ENCODE measurements at regions not wholly inside any gene's neighbourhood (a gene's known extent, or its start where the extent isn't known, plus 50 kb on each side); places are given as distances from the start of the nearest gene placed in this dataset.

DNA sequence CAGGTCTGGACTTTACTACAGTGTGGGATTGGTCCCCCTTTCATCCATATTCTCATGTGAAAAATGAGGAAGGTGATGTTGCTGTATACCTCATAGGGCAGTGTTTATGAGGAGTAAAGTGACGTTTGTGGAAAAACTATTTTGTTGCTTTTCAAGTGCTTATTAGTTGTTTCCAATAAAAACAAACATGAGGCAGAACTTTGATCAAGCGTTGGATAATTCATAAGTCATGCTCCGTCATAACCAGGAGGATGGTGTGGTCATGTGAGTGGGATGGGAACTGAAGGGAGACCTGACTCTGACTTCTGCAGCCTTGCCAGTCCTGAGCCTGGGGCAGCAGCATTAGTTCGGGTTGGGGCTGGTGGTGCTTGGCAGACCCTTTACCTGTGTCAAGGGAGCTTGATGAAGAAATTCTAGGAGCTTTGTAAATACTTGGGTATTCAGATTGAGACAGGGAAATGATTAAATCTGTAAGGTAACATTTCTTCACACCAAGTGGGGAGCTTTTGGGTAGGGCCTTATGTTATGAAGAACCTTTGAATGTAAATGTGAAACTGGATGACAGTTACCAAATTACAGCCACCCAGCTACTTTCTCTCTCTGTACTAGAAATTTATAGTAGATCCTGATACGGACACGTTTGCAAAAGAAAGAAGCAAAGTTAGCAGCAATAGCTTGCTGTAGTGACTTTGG is 462.4 kb upstream of the RGS6 start:
- TF ChIP-seq, protein P1, sequence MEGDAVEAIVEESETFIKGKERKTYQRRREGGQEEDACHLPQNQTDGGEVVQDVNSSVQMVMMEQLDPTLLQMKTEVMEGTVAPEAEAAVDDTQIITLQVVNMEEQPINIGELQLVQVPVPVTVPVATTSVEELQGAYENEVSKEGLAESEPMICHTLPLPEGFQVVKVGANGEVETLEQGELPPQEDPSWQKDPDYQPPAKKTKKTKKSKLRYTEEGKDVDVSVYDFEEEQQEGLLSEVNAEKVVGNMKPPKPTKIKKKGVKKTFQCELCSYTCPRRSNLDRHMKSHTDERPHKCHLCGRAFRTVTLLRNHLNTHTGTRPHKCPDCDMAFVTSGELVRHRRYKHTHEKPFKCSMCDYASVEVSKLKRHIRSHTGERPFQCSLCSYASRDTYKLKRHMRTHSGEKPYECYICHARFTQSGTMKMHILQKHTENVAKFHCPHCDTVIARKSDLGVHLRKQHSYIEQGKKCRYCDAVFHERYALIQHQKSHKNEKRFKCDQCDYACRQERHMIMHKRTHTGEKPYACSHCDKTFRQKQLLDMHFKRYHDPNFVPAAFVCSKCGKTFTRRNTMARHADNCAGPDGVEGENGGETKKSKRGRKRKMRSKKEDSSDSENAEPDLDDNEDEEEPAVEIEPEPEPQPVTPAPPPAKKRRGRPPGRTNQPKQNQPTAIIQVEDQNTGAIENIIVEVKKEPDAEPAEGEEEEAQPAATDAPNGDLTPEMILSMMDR (IDR thresholded peaks at IDR 0.05; ENCODE audit: low read length, missing control alignments) = no peak
- no peak overlapping the region for H3K4me3 ChIP-seq (replicated peaks; ENCODE audit: low read depth, low read length)
- DNase-seq (ENCODE audit: low read depth) = no peak

DNA sequence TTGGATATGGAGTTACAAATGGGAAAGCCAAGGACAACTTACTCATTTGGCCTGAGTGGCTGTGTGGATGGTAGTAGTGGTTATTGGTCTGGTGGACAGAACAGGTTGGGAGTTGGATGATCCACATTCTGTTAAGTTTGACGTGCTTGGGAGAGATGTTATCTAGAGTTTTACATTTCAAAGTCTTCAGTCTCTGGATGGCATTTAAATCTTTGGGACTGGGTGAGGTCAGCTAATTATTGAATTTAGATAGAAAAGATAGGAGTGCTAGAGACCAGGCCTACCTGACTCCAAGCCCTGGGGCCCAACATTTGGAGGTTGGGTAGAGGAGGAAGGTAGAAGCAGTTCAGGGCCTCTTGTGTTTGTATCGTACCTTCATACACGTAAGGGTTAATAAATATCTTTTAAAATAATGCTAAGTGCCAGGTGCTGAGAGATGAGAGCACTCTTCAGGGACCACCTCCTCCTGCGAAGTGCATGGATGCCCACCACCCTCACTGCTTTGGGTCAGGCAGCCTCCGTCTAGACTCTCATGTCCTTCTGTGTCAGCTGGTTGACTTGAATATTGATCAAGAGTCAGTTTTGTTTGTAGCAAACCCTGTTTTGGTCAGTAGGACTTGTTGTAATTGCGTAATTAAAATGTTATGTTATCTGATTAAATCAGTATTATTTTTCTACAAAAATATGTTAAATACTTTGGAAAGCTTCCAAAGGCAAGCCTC is 460.4 kb upstream of the RGS6 start:
- no peak for DNase-seq (ENCODE audit: low read depth)
- TF ChIP-seq, protein P1 (IDR thresholded peaks at IDR 0.05; ENCODE audit: low read length, missing control alignments) = no peak

DNA sequence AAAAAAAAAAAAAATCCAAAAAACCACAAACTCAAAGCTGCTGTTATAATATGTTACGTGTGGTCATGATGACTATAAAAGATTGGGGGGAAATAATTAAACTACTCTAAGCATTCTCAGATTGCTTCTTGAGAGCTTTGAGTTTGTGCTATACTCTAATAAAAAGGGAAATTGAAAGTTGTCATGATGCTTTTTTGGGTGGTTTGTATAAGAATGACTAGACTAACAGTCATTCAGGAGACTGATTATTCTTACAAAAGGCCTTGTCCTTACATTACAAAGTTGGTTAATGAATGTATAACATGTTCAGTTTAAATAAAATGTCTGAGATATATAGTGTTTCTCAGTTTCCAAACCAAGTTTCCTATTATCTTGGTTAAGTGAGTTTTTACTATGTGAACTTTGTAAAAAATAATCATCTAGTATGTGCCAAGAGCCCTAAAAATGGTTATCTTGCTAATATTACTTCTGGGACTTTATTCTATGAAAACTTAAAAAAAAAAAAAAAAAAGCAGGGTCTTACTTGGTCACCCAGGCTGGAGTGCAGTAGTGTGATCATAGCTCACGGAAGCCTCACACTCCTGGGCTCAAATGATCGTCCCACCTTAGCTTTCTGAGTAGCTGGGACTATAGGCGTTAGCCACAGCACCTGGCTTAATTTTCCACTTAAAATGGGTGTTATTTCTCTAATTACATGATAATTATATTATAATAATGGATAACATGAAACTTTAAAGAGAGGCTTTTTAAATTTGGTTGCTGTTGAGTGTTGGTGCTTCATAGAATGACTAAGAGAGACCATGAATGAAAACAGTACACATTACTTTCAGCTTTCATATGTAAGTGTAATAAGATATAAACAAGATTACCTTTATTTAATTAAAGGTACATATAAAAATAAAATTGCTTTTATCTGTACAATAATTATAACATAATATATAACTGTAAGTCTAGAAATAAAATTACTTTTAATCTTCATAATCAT is 459.6 kb upstream of the RGS6 start:
- TF ChIP-seq, protein P1 (IDR thresholded peaks at IDR 0.05; ENCODE audit: low read length, missing control alignments) = no peak
- no peak for DNase-seq (ENCODE audit: low read depth)
- no peak overlapping the region for H3K4me3 ChIP-seq (replicated peaks; ENCODE audit: low read depth, low read length)

More for the DNA sequence above, 460.4 kb upstream of the RGS6 start:
- H3K4me3 ChIP-seq (replicated peaks; ENCODE audit: low read depth, low read length) = no peak overlapping the region

DNA sequence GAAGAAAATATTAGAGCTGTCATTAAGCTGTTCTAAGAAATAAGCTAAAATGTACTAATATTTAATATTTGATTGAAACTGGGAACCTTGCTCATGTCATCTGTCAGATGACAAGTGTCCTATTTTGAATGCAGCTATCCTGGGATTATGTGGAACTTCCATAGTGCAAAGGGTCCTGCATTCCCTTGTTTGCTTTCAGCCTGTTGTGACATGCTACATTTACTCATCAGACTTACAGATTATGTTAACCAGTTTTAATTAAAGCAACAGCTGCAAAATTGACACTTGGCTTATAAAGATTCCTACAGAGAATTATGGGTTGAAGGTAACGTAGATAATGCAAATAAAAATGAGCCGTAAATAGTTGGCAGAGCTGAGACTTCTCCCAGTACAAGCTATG is 458.4 kb upstream of the RGS6 start:
- H3K4me3 ChIP-seq (replicated peaks; ENCODE audit: low read depth, low read length) = no peak overlapping the region
- DNase-seq (ENCODE audit: low read depth) = no peak
- TF ChIP-seq, protein P1 (IDR thresholded peaks at IDR 0.05; ENCODE audit: low read length, missing control alignments) = no peak

DNA sequence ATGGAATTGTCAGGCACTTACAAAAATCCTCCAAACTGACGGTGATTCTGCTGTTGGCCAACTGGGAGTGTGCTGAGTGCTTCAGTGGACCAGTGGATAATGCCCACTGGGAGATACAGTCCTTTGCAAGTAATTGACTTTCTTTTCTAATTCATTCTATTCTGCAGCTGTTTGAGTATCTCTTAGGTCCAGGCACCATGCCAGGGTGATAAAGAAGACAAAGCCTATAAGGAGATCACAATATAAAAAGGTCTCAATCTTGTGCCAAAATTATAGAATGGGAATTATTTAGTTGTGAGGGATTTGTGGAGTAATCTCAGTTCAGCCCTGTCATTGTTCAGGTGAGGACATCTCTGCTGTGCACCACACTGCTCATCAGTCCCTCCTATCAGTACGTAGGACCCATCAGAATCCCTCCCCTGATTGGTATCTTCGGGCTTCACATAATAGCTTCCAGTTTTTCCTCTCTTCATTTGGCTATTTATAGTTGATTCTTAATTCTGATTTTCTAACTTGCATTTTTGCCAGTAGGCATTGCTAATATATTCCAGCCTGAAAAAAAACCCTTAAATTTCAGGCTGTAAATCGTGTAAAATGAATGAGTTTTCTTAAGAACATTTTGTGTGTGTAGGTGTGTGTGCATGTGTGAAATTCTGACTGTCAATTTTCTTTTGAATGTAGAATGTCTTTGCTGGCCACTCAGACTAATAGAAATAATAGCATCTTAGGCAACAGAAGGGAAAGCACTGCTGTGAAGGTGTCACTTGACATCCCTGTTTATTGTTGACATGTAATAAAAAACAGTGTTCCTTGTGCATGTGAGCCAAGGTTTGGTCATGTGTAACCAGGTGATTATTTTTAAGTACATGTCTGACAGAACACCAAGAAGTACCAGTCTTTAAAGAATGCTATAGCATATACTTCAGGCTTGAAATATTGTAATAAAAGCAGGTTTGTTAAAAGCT is 457.6 kb upstream of the RGS6 start:
- TF ChIP-seq, protein P1 (IDR thresholded peaks at IDR 0.05; ENCODE audit: low read length, missing control alignments) = no peak
- peak; percentile 33 for DNase-seq (ENCODE audit: low read depth)
- no peak overlapping the region for H3K4me3 ChIP-seq (replicated peaks; ENCODE audit: low read depth, low read length)

DNA sequence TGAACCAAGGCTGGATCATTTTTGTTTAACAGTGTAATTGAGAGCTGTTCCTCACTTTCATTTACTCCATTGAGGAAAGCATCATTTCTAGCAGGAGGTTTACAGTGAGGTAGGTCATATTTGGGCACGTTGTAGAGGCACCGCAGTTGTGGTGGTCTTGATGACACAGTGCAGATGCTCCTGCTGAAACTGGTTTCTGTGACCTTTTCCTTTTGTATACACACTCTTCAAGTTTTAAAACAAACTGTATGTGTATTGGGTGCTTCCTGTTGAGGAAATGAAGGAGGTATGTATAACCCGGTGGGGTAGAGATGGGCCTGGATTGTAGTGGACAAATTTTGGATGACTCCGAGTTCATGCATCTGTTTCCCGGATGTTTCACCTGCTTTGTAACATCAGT is 456.3 kb upstream of the RGS6 start:
- DNase-seq (ENCODE audit: low read depth) = no peak
- no peak overlapping the region for H3K4me3 ChIP-seq (replicated peaks; ENCODE audit: low read depth, low read length)
- TF ChIP-seq, protein P1 (IDR thresholded peaks at IDR 0.05; ENCODE audit: low read length, missing control alignments) = no peak

Measured in fibroblast of pulmonary artery (primary cell).